GM19397 (cell line): ENCODE measurements at regions not wholly inside any gene's neighbourhood (a gene's known extent, or its start where the extent isn't known, plus 50 kb on each side); places are given as distances from the start of the nearest gene placed in this dataset.

Experiments used
- ATAC-seq: cut with Tn5 transposase; IDR thresholded peaks from one replicate; pipeline ENCODE4 v1.9.1; 2021; ENCODE audit warnings: mild to moderate bottlenecking, moderate library complexity; ENCODE audit not compliant: unreplicated experiment

DNA sequence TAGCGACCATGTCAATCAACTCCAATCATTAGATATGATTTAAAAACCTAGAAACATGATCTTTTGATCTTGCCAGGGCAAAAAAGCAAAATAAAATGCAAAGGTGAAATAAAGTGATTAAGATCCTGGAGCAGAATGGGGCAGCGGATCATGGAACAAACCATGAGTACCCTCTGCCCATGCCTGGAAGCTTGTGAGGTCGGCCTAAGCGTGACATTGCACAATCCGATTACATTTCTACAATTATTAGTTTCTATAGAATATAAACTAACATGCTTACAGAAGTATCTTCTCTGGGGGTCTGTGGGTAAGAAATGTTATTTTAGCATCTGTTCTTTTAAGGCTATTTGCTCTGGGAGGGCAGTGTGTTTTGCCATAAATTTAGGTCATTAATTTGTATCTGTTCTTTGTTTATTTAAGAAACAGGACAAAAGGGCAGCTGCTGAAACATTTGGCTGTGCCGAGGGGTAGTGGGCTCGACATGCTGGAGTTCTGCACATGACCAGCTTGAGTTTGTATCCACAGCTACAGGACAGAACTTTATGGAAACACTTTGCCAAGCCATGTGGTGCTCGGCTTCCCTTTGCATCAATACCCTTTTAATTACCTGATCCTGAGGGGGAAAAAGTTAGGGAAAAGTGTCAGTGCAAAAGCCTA, 55.9 kb downstream of the ZBTB18 start:
- no peak for ATAC-seq

DNA sequence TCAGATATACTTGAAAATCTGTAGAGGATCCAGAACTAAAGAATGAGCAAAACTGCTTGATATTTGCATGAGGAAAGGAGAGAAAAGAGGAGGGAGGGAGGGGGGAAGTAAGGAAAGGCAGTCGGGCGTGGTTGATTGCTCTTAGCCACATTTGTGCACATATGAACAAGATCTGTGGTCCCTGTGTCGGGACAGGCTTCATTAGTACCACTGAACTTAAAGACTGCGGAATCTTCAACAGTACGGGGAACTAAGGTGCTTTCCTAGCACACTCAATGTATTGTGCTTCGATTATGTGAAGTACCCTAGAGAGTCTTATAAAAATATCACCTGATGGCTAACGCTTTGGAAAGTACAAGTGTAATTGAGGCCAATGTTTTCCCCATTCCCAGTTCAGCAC, 59.9 kb downstream of the ZBTB18 start:
- ATAC-seq = no peak

- no peak for ATAC-seq
Measured at GRCh38 chr1:244112041-244112440, 61.0 kb downstream of the ZBTB18 start.

- no peak for ATAC-seq
Measured at GRCh38 chr1:244112636-244113035, 61.6 kb downstream of the ZBTB18 start.

DNA sequence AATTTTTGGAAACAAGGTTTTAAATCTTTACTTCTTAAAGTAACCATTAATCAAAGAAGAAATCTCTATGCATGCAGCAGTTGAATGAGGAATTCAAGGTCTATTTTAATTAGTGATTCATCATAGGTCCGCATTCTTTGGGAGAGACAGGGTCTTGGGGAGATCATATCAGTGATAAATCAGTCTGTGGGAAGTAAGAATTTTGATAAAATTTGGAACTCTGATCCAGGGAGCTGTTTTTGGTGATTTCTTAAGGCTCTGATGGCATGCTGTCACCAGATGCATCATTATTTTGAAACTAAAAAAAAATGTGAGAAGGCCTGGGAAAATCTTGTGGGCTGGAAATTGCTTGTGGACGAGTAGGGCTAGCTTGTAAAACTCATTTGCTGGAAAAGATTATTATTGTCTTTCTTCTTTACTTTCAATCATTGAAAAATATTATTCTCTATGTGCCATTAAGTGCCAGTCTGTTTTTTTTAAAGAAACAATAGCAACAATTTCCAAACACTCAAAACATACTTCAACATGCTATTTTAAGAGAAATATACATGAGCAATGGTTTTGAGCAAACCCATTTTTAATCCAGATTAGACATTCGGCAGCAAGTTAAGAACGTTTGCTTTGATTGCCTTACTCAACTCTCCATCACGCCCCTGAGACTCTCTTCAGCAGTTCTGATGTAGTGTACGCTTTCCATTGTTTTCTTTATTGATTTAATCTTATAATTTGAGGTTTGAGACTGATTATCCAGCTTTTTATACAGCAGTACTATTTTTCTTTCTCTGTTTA, 62.6 kb downstream of the ZBTB18 start:
- no peak for ATAC-seq

- ATAC-seq = no peak
Measured at GRCh38 chr1:244114892-244115291, 63.8 kb downstream of the ZBTB18 start.

- ATAC-seq = no peak
Measured at GRCh38 chr1:244116946-244117345, 65.9 kb downstream of the ZBTB18 start.

DNA sequence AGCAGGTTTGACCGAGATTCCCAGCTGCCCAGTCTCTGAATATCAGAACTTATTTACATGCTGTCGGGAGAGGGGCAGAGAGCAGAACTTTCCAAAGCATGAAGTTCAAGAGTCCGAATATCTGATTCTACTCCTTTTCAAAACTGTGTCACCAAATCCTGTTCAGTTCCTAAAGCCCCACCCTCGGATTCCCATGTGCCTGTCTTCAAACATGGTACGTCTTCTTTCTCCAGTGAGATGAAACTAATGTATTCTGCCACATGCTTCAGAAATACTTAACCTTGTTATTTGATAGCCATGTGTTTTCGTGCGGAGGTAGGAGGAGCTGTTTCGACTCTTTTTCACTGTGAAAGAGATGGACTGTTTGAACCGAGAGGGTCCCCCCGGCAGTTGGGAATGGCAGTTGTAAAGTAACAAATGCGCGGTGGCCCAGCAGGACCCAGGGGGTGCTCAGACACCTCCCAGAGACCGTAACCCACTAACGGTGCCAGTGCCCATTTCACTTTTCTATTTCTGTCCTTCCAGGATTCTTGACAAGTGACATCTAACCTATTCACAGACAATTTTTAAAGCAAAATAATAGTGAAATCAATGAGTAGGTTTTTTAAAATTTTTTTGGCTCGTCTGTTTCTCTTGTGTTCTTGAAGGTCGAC, 67.2 kb downstream of the ZBTB18 start:
- ATAC-seq = no peak

- no peak for ATAC-seq
Measured at GRCh38 chr1:244128591-244129383, 77.7 kb downstream of the ZBTB18 start.

DNA sequence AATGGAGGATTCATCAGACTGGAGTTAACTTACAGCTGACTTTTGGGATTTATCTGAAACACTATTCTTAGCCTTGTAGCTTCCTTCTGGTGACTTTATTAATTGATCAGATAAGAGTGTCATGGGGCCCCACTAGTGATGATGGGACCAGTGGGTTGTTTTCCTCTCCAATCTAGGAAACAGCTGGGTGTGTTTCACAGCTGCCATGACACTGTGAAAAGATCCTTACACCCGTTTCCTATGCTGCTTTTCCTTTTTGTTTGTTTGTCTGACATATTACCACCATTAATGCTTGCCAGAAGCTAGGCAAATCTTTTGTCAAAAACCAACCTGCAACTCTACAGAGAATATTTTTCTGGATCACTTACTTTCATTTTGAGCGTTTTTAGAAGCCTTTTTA, 86.2 kb downstream of the ZBTB18 start:
- no peak for ATAC-seq

DNA sequence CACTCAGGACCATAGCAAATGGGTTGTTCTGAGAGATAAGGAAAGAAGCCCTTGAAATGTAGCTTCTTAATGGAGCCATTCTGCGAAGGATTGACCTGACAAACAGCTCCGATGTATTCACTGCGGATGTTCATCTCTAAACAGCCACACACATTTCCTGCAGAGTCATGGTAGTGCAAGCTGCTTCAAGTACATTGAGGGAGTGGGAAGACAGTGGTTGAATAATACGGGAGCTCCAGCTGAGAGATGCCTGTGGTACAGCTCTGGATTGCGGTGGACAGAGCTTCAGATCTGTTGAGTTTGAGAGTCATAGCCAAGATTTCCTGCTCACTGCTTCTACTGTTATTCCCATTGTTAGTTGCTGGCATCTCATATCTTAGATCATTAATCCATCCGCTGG, 86.6 kb downstream of the ZBTB18 start:
- no peak for ATAC-seq

GRCh38 chr1:244138399-244138798, 87.3 kb downstream of the ZBTB18 start:
- no peak for ATAC-seq

GRCh38 chr1:244139655-244140054, 88.6 kb downstream of the ZBTB18 start:
- ATAC-seq = no peak

- no peak for ATAC-seq
Measured at GRCh38 chr1:244140420-244140819, 89.3 kb downstream of the ZBTB18 start.

DNA sequence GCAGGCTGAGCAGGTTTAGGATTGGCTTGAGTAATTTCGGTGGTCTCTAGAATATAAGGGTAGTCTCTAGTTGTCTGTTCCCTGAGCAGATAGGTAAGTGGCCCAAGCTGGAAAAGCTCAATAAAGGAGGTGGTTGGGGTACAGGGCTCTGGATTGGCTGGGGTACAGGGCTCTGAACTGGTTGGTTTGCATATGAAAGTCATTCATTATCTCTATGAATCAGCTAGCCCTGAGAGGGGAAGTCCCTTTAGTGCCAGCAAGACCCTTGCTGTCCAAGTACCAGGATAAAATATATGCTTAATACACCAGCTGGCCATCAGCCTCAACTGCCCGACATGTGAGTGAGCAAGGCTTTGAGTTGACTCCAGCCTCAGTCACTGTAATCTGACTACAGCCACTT, 93.0 kb downstream of the ZBTB18 start:
- no peak for ATAC-seq

DNA sequence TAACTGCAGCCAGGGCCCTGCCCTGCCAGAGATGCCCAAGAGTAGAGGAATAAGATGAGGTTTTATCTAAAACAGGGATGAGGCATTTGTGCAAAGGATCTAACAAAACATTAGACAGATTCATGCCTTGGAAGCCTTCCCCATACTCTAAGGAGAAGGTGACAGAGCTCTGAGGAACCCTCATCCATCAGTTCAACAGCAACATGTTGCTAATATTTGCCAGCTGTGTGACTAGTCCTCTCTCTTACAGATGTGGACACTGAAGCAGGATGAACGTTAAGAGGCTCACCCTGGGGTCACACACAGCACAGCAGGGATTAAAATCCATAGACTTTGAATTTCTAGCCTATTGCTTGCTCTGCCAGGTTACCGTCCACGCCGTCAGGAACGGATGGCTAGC, 99.0 kb downstream of the ZBTB18 start:
- no peak for ATAC-seq

- no peak for ATAC-seq
Measured at GRCh38 chr1:244150665-244151064, 99.6 kb downstream of the ZBTB18 start.

DNA sequence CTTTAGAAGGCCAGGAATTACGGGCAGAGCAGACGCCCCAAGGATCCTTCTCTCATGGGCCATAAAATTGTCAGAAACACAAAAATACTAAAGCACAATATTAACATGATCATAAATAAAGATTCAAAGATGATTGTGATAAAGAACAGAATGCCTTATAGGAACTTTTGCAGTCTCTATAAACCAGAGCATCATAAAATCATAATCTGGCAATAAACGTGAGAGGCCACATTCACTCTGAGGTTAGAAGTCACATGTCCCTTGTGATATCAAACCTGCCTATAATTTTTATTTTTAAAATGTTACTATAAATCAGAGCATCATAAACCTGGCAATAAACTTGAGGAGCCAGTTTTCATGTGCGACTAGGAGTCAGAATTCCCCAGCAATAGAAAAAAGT, 100.5 kb downstream of the ZBTB18 start:
- ATAC-seq = no peak

GRCh38 chr1:244154508-244154871, 103.4 kb downstream of the ZBTB18 start:
- no peak for ATAC-seq

DNA sequence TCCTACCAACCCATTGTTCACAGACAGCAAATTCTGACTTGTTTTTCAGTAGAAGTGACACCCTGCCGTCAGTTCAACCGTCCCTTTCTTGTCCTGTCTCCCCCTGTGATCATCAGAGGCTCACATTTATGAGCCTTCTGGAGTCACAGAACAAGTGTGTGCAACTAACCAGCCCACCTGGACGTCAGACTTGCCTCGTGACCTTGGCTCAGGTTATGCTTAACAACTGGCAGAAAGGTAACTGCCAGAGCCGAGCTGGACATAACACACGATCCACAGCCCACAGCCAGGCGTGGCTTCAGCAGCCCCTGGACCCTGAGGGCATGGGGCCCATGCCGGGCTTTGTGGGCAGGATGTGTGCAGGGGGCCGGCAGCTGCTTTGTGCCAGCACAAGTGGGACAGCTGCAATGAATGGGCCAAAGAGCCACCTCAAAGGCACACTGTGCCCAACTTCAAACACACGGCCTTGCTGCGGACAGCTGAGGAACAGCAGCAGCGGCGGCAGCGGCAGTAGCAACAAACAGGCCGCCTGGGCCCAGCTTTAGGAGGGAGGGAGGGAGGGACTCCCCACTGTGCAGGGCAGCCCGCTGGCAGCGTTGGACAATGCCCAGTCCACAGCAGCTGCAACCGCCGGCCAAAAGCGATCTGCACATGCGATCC, 103.9 kb downstream of the ZBTB18 start:
- ATAC-seq = no peak

GRCh38 chr1:244155661-244156060, 104.6 kb downstream of the ZBTB18 start:
- ATAC-seq = no peak
